ENCODE measurements at regions not wholly inside any gene's neighbourhood (a gene's known extent, or its start where the extent isn't known, plus 50 kb on each side); places are given as distances from the start of the nearest gene placed in this dataset.

DNA sequence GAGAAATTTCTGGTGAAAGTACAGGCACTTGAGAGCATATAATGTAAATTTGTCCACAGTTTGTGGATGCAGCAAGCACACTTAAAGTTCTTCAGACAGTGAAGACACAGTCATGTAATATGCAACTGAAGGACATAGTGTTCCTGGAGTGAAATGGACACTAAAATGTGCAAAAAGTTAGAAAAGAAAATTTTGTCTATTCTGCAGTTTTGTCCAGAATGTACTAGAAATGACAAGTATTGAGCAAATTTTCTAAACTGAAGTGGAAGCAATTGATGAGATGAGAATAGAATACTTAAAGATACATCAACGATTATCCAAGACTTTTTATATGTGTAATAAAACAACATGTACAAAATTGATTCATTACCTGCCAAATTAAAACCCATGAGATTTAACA is 647.0 kb upstream of the IMPG1 start:
- Histone ChIP-seq H3K27ac (no peak overlapping the region), H4K20me1 (ENCODE audit: insufficient read depth, poor library complexity, severe bottlenecking) (no peaks in the 10 kb centered on the region), H3K9me3 (ENCODE audit: low read depth) (no peaks in the 10 kb centered on the region), H3K4me1 (ENCODE audit: insufficient read depth) (no peaks in the 10 kb centered on the region), H3K27me3 (no peaks in the 10 kb centered on the region), H3K4me3 (no peak overlapping the region), H3K9me2 (replicated peaks; ENCODE audit: insufficient read depth) (no peaks in the 10 kb centered on the region), H2AFZ (no peak overlapping the region), H3K36me3 (replicated peaks; ENCODE audit: insufficient read depth, low read depth) (no peaks in the 10 kb centered on the region), H3K79me2 (no peaks in the 10 kb centered on the region), H3K4me2 (no peak overlapping the region)
- TF ChIP-seq EZH2phosphoT487 (IDR thresholded peaks at IDR 0.05; ENCODE audit: low read depth, severe bottlenecking, unreplicated experiment) (no peak), EZH2 (IDR thresholded peaks at IDR 0.05; ENCODE audit: borderline replicate concordance) (no peak)
- TF ChIP-seq, protein P1, sequence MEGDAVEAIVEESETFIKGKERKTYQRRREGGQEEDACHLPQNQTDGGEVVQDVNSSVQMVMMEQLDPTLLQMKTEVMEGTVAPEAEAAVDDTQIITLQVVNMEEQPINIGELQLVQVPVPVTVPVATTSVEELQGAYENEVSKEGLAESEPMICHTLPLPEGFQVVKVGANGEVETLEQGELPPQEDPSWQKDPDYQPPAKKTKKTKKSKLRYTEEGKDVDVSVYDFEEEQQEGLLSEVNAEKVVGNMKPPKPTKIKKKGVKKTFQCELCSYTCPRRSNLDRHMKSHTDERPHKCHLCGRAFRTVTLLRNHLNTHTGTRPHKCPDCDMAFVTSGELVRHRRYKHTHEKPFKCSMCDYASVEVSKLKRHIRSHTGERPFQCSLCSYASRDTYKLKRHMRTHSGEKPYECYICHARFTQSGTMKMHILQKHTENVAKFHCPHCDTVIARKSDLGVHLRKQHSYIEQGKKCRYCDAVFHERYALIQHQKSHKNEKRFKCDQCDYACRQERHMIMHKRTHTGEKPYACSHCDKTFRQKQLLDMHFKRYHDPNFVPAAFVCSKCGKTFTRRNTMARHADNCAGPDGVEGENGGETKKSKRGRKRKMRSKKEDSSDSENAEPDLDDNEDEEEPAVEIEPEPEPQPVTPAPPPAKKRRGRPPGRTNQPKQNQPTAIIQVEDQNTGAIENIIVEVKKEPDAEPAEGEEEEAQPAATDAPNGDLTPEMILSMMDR (IDR thresholded peaks at IDR 0.05; ENCODE audit: poor library complexity): no peak
- WGBS (ENCODE audit: low lambda C conversion rate, missing lambda C conversion rate): 83% methylated on average over 1 of the region's 1 CpG
- no peak for DNase-seq (ENCODE audit: low spot score)

- H3K27me3 ChIP-seq: no peaks in the 10 kb centered on the region
- no peaks in the 10 kb centered on the region for H4K20me1 ChIP-seq (ENCODE audit: insufficient read depth, poor library complexity, severe bottlenecking)
- H3K4me2 ChIP-seq: no peak overlapping the region
- TF ChIP-seq EZH2phosphoT487 (IDR thresholded peaks at IDR 0.05; ENCODE audit: low read depth, severe bottlenecking, unreplicated experiment) (no peak), EZH2 (IDR thresholded peaks at IDR 0.05; ENCODE audit: borderline replicate concordance) (no peak)
- TF ChIP-seq, protein P1 (IDR thresholded peaks at IDR 0.05; ENCODE audit: poor library complexity): no peak
- no peaks in the 10 kb centered on the region for H3K9me2 ChIP-seq (replicated peaks; ENCODE audit: insufficient read depth)
- WGBS (ENCODE audit: low lambda C conversion rate, missing lambda C conversion rate): 78% methylated on average over 5 of the region's 5 CpGs
- no peak overlapping the region for H2AFZ ChIP-seq
- H3K27ac ChIP-seq: no peak overlapping the region
- no peaks in the 10 kb centered on the region for H3K9me3 ChIP-seq (ENCODE audit: low read depth)
- H3K4me3 ChIP-seq: no peak overlapping the region
- H3K4me1 ChIP-seq (ENCODE audit: insufficient read depth): no peaks in the 10 kb centered on the region
- no peaks in the 10 kb centered on the region for H3K36me3 ChIP-seq (replicated peaks; ENCODE audit: insufficient read depth, low read depth)
- H3K79me2 ChIP-seq: no peaks in the 10 kb centered on the region
- DNase-seq (ENCODE audit: low spot score): no peak
These were observed 636.3 kb upstream of the IMPG1 start for GRCh38 chr6:76708641-76709331.

GRCh38 chr6:76707630-76708029 is 635.2 kb upstream of the IMPG1 start:
- no peak overlapping the region for H3K4me2 ChIP-seq
- H3K9me3 ChIP-seq (ENCODE audit: low read depth): no peaks in the 10 kb centered on the region

More at GRCh38 chr6:76707630-76708029, 635.2 kb upstream of the IMPG1 start:
- Histone ChIP-seq H4K20me1 (ENCODE audit: insufficient read depth, poor library complexity, severe bottlenecking) (no peaks in the 10 kb centered on the region), H3K79me2 (no peaks in the 10 kb centered on the region), H3K4me3 (no peak overlapping the region), H2AFZ (no peak overlapping the region), H3K27me3 (no peaks in the 10 kb centered on the region), H3K4me1 (ENCODE audit: insufficient read depth) (no peaks in the 10 kb centered on the region), H3K36me3 (replicated peaks; ENCODE audit: insufficient read depth, low read depth) (no peaks in the 10 kb centered on the region), H3K27ac (no peak overlapping the region), H3K9me2 (replicated peaks; ENCODE audit: insufficient read depth) (no peaks in the 10 kb centered on the region)
- TF ChIP-seq, protein P1 (IDR thresholded peaks at IDR 0.05; ENCODE audit: poor library complexity): no peak
- TF ChIP-seq EZH2 (IDR thresholded peaks at IDR 0.05; ENCODE audit: borderline replicate concordance) (no peak), EZH2phosphoT487 (IDR thresholded peaks at IDR 0.05; ENCODE audit: low read depth, severe bottlenecking, unreplicated experiment) (no peak)
- no peak for DNase-seq (ENCODE audit: low spot score)

Data from hepatocyte (in vitro differentiated cells).